DMS79 (cell line): ENCODE measurements at regions not wholly inside any gene's neighbourhood (a gene's known extent, or its start where the extent isn't known, plus 50 kb on each side); places are given as distances from the start of the nearest gene placed in this dataset.

ENCODE experiments used
- DNase-seq: peaks from one replicate; lab custom pipeline; 2025; lab: John Stamatoyannopoulos, UW

DNA sequence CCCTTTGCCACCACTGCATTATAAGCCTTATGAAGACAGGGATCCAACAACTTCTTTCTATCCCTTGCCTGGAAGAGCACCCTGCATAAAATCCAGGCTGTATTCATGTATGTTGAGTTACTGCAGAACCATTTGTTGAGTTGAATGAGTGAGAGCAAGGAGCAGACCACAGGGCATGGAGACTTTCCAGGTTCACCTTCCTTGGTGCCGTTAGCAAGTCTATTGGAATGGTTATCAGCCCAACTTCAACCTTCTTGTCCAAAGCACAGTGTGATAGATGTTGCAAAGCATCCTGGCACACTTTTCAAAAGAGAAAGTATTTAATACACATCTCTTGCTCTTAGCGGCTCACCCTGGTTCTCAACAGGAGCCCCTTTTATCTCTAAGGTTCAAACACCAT is 100.9 kb upstream of the CLDN10 start:
- no peak for DNase-seq

- no peak for DNase-seq
Observed at GRCh38 chr13:95452375-95452774, 100.1 kb upstream of the CLDN10 start.

DNA sequence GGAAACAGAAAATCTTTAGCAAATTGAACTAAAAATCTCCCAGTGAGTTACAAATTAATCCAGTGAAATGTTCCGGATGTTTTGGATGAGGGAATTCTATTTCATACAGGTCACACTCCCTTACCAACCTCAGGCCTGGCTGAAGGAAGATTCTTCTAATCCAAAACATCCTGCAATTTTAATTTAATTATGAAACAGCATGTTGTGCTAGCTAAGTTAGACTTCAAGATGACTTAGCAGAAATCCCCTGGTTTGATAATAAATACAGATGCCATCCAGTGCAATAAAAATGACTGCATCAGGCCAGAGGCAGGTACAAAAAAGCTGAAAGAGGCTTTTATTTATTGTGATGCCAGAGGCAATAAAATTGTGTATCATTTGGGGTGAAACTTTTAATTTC is 96.7 kb upstream of the CLDN10 start:
- no peak for DNase-seq

DNA sequence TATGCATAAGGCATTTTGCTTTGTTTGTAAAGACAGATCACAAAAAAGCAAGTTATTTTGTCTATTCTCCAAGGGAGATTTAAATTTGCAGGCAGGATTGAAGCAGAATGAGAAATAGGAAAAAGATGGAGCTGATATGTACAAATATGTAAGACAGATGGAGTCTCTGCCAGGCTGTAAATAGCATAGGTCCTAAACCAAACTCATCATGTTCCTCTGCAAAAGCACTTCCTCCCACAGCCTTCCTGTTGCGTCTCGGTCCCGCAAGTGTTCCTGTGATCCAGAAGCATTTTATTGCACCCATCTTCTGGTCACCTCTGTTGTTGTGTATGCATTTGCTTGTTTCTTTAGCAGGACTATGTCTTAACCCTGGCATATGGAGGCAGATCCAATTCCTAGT is 95.7 kb upstream of the CLDN10 start:
- no peak for DNase-seq

GRCh38 chr13:95457294-95457693 is 95.2 kb upstream of the CLDN10 start:
- DNase-seq: no peak

- no peak for DNase-seq
Observed at GRCh38 chr13:95462801-95463200, 89.7 kb upstream of the CLDN10 start.

DNA sequence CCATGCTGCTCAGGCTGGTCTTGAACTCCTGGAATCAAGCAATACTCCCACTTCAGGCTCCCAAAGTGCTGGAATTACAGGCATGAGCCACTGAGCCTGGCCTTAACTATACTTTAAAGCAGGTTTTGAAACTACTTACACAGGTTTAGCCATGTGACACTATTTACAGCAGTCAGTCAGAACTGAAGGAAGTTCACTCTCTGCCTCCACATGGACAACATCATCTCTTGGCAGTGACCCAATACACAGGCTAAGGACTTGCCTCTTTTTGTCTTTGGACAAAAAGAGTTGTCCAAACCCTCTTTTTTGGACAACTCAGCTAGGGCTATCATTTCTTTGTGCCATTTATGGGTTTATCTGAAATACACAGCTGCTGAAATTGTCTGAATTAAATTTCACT is 89.0 kb upstream of the CLDN10 start:
- DNase-seq: no peak

DNA sequence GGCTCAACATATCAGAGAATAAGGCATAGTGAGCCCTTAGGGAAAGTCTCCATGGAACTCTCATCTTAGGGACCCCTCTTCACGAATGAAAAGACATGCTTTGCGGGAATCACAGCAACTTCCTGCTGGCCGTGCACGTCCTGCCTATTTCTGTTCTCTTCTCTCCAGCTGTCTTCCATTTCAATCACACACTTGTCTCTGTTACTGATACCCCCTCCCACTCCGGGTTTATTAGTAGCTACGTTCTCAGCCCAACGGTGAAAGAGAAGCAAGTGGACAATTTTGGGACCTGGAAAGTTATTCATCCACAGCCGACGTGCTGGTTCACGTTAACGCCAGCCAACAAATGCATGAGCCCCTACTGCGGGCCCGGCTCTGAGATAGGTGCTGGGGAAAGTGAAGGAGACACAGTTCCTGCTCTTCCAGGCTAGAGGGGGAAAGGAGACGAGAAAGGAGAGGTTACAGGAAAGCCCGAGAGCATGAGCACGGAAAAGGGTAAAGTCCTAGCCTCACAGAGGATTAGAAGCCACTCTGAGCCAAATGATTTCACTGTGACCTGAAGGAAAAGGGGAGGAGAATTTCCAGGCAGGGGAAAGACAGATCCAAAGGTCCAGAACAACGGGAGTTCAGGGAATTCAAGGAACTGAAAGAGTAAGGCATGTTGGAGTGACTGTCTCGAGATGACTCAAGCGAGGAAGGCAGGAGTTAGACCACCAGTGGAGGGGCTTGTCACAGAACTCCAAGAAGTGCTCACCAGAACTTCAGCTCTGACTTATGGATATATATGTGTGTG is 81.8 kb upstream of the CLDN10 start:
- DNase-seq: no peak

DNA sequence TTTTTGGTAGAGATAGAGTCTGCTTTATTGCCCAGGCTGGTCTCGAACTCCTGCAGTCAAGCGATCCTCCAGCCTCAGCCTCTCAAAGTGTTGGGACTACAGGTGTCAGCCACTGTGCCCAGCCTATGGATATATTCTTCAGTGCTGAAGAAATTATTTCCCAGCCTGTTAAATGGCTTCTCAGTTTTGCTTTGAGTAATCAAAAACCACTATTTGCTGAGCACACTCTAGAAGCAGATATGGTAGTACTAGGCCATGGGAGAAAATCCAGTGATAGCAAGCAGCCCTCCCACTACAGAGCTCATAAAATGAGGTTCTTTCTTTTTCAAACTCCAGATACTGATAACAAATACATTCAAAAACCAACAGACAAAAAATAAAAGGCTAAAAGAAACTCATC is 80.6 kb upstream of the CLDN10 start:
- DNase-seq: no peak

- DNase-seq: no peak
Observed at GRCh38 chr13:95474992-95475391, 77.5 kb upstream of the CLDN10 start.

DNA sequence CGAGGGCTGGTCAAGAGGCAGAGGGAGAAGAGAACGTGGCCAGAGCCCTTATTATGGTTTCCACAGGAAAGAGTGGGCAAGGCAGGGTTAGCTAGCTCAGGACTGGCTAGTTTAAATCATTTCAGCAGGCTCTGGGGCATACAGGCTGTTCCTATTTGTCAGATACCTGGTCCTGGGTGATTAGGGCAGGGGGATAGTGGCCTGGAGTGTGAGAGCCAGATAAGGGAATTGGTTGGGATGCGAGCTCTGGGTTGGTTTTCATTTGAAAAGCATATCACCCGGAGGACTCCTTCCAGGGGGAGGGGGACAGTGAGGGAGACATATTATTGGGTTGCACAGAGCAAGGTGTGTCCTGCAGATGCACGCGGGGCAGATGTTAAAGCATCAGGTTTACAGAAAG is 75.3 kb upstream of the CLDN10 start:
- no peak for DNase-seq

- no peak for DNase-seq
Observed at GRCh38 chr13:95479731-95480130, 72.8 kb upstream of the CLDN10 start.

DNA sequence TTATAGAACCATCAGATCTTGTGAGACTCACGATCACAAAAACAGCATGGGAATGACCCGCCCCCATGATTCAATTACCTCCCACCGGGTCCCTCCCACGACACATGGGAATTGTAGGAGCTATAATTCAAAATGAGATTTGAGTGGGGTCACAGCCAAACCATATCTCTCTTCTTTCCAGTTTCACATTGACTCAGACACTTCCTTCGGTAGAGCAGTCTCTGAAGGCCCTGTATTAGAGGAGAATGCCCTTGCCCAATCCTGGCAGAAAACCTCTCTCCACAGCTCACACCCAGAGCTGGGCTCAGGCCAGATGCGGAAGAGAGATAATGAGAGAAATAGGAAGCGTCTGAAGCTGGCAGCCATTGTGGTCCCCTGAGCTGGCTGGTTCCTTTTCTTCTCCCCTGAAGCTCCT is 72.4 kb upstream of the CLDN10 start:
- no peak for DNase-seq

GRCh38 chr13:95480791-95481780 is 71.4 kb upstream of the CLDN10 start:
- no peak for DNase-seq

DNA sequence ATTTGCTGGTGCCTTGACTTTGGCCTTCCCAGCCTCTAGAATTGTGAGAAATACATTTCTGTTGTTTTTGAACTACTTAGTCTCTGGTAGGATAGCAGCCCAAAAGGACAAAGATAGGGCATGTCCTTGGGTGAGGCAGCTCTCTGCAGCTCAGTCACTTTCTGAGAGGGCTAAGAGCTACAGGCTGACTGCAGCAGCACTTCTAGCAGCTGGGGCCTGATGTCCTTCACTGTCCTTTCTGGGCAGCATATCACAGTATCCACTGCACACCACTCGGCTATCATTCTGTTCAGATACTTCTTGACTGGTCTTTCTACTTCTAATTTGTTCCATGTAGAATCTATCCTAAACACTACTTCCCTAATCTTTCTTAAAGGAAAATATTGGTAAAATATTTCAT is 68.5 kb upstream of the CLDN10 start:
- DNase-seq: no peak

GRCh38 chr13:95485045-95485517 is 67.4 kb upstream of the CLDN10 start:
- no peak for DNase-seq

GRCh38 chr13:95485518-95486144 is 66.9 kb upstream of the CLDN10 start:
- no peak for DNase-seq

GRCh38 chr13:95492044-95492801 is 60.3 kb upstream of the CLDN10 start:
- peak; percentile 26 for DNase-seq

- peak; percentile 27 for DNase-seq
Observed at GRCh38 chr13:95494082-95494681, 58.3 kb upstream of the CLDN10 start.

DNA sequence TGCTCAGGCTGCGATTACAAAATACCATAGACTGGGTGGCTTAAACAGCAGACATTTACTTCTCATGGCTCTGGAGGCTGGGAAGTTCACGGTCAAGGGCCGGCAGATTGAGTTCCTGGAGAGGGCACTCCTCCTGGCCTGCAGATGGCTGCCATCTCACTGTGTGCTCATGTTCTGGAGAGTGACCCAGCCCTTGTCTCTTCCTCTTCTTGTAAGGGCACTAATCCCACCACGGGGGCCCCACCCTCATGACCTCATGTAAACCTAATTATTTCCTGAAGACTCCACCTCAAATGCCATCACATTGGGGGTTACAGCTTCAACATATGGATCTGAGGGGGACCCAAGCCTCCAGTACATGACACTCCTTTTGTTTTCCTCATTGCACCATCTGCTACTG is 56.0 kb upstream of the CLDN10 start:
- no peak for DNase-seq

DNA sequence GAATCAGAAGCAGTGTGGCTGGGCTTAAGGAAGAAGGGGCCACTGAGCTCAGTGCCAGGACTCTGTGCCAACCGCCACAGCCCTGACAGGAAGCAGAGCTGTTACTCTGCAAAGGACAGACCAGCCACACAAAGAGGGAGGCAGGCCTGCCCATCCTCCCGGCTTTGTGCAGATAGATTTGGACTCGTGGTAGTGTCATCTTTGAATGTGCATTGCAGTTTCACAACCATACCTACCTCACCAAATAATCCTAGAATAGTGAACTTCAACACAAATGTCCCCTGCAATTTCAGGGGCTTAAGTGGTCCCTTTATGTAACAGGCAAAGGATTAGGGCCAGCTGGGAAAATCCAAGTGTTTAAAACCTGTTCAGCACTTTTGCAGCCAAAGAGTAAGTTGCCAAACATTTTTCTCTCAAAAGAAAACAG is 55.1 kb upstream of the CLDN10 start:
- DNase-seq: no peak
